Panc1 (cell line): ENCODE measurements at regions not wholly inside any gene's neighbourhood (a gene's known extent, or its start where the extent isn't known, plus 50 kb on each side); places are given as distances from the start of the nearest gene placed in this dataset.

Experiments
- ATAC-seq: fragments of 200-7000 bp; cut with Tn5 transposase; 2 replicates; pipeline ENCODE4 v1.9.1; 2020; ENCODE audit warnings: mild to moderate bottlenecking, moderate library complexity
- BruUV-seq: library from RNA; stranded (reverse); fragments of 400-500 nt; replicated peaks from 2 replicates; lab custom pipeline; 2021; lab: Mats Ljungman, UMichigan
- CTCF ChIA-PET: fragments of 300-600 bp; sonication (Branson Sonifier 250); formaldehyde crosslinking; loops from one replicate; lab custom pipeline; 2022; ENCODE audit warnings: antibody characterized with exemption; lab: Charles Lee
- POLR2A ChIA-PET: fragments of 300-600 bp; sonication (Branson Sonifier 250); formaldehyde crosslinking; loops from one replicate; lab custom pipeline; 2022; ENCODE audit warnings: antibody characterized with exemption; lab: Charles Lee
- DNase-seq: peaks from one replicate; pipeline ENCODE4 v3.0.0-alpha.2; 2010; ENCODE audit warnings: low read depth, low spot score
- H3K27ac ChIP-seq: 2 replicates; pipeline ENCODE4 v1.5.1; 2011; ENCODE audit warnings: mild to moderate bottlenecking, low read length, inconsistent platforms
- H3K27me3 ChIP-seq: fragments of 200-500 bp; sonication (Bioruptor generic); 2 replicates; pipeline ENCODE4 v1.6.0; 2014; ENCODE audit warnings: low read length, inconsistent platforms; ENCODE audit not compliant: control insufficient read depth, insufficient read depth
- H3K36me3 ChIP-seq: fragments of 200-500 bp; sonication (Bioruptor generic); 2 replicates; pipeline ENCODE4 v1.5.1; 2014; ENCODE audit warnings: inconsistent platforms, mild to moderate bottlenecking, low read length, moderate library complexity; ENCODE audit not compliant: control insufficient read depth, insufficient read depth
- H3K4me1 ChIP-seq: 2 replicates; pipeline ENCODE4 v1.5.1; 2011; ENCODE audit warnings: inconsistent platforms, mild to moderate bottlenecking, low read length, moderate library complexity; ENCODE audit not compliant: control insufficient read depth, insufficient read depth
- H3K4me3 ChIP-seq, 2 experiments: 2 replicates each; pipeline ENCODE4 v1.5.1; 2011 to 2012; ENCODE audit warnings: low read depth in 2 of 2, low read length in 2 of 2, mild to moderate bottlenecking in 2 of 2, inconsistent platforms in 1 of 2, moderate library complexity in 1 of 2
- H3K9me3 ChIP-seq: fragments of 200-500 bp; sonication (Bioruptor generic); 2 replicates; pipeline ENCODE4 v1.5.1; 2014; ENCODE audit warnings: low read depth, mild to moderate bottlenecking, inconsistent platforms, low read length, moderate library complexity; ENCODE audit not compliant: control insufficient read depth, insufficient read depth
- POLR2AphosphoS5 ChIP-seq: IDR thresholded peaks from 2 replicates; pipeline ENCODE4 v1.6.1; 2012; ENCODE audit warnings: mild to moderate bottlenecking, low read depth, low read length, moderate library complexity
- TCF7L2 ChIP-seq: IDR thresholded peaks from 2 replicates; pipeline ENCODE4 v1.6.1; 2011; ENCODE audit warnings: mild to moderate bottlenecking, low read depth, low read length, inconsistent platforms
- in situ Hi-C: cut with HindIII; loops from 2 replicates; pipeline ENCODE4 v1.10.0; 2016; ENCODE audit warnings: low sequenced_read_pairs, low pct_unique_long_range_greater_than_20kb
- intact Hi-C: fragments of 100-400 bp; cut with micrococcal nuclease; formaldehyde crosslinking; loops from one replicate; pipeline ENCODE4 v1.10.0; 2022; ENCODE audit not compliant: unreplicated experiment
- TF ChIP-seq, protein P1 (sequence below), 2 experiments: IDR thresholded peaks; 2 replicates each; pipeline ENCODE4 v1.6.1; 2011 to 2012; ENCODE audit warnings: low read depth in 2 of 2, control low read depth in 1 of 2, low read length in 1 of 2, mild to moderate bottlenecking in 1 of 2, moderate library complexity in 1 of 2; ENCODE audit not compliant: insufficient read depth in 1 of 2

GRCh38 chr18:4878480-4878879, 318.6 kb downstream of the AKAIN1 start:
- in situ Hi-C loops, result no loop called here
- CTCF ChIA-PET, result no interaction called here
- intact Hi-C loops, result no loop called here

DNA sequence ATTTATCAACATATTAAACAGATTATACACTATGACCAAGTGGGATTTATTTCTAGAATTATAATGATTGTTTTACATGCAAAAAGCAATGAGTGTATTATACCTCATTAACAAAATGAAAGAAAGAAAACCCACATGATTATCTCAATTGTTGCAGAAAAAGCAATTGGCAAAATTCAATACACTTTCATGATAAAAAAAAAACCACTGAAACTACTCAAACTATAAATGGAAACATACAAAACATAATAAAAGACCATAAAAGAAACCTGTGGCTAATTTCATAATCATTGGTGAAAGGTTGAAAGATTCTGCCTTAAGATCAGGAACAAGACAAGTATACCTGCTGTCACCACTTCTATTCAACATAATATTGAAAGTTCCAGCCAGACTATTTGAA, 325.9 kb downstream of the AKAIN1 start:
- CTCF ChIA-PET, result no interaction called here

More at GRCh38 chr18:4878480-4878879, 318.6 kb downstream of the AKAIN1 start:
- H3K4me1 ChIP-seq, result no peaks in the 10 kb centered on the region
- no peaks in the 10 kb centered on the region for H3K36me3 ChIP-seq
- no peak overlapping the region for H3K4me3 ChIP-seq
- TF ChIP-seq POLR2AphosphoS5 (no peak), TCF7L2 (no peak)
- TF ChIP-seq, protein P1, sequence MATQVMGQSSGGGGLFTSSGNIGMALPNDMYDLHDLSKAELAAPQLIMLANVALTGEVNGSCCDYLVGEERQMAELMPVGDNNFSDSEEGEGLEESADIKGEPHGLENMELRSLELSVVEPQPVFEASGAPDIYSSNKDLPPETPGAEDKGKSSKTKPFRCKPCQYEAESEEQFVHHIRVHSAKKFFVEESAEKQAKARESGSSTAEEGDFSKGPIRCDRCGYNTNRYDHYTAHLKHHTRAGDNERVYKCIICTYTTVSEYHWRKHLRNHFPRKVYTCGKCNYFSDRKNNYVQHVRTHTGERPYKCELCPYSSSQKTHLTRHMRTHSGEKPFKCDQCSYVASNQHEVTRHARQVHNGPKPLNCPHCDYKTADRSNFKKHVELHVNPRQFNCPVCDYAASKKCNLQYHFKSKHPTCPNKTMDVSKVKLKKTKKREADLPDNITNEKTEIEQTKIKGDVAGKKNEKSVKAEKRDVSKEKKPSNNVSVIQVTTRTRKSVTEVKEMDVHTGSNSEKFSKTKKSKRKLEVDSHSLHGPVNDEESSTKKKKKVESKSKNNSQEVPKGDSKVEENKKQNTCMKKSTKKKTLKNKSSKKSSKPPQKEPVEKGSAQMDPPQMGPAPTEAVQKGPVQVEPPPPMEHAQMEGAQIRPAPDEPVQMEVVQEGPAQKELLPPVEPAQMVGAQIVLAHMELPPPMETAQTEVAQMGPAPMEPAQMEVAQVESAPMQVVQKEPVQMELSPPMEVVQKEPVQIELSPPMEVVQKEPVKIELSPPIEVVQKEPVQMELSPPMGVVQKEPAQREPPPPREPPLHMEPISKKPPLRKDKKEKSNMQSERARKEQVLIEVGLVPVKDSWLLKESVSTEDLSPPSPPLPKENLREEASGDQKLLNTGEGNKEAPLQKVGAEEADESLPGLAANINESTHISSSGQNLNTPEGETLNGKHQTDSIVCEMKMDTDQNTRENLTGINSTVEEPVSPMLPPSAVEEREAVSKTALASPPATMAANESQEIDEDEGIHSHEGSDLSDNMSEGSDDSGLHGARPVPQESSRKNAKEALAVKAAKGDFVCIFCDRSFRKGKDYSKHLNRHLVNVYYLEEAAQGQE (IDR thresholded peaks at IDR 0.05; ENCODE audit: insufficient read depth in 1 of 2, low read depth in 2 of 2, low read length in 1 of 2), result no peak
- no TSS peak for BruUV-seq
- no peaks in the 10 kb centered on the region for H3K9me3 ChIP-seq
- no peak for DNase-seq
- POLR2A ChIA-PET, result no interaction called here
- ATAC-seq, result no peak
- no peaks in the 10 kb centered on the region for H3K27me3 ChIP-seq
- H3K27ac ChIP-seq, result no peak overlapping the region

More for the DNA sequence above, 325.9 kb downstream of the AKAIN1 start:
- in situ Hi-C loops (no loop called here), intact Hi-C loops (no loop called here)
- DNase-seq (no peak), ATAC-seq (no peak)
- POLR2A ChIA-PET, result no interaction called here
- no peaks in the 10 kb centered on the region for H3K4me1 ChIP-seq
- no peaks in the 10 kb centered on the region for H3K27me3 ChIP-seq
- TF ChIP-seq, protein P1 (IDR thresholded peaks at IDR 0.05; ENCODE audit: insufficient read depth in 1 of 2, low read depth in 2 of 2, low read length in 1 of 2), result no peak
- H3K9me3 ChIP-seq, result no peaks in the 10 kb centered on the region; the same call in none of the 2 replicates
- no peak overlapping the region for H3K4me3 ChIP-seq
- H3K36me3 ChIP-seq, result no peaks in the 10 kb centered on the region
- no peak overlapping the region for H3K27ac ChIP-seq
- no TSS peak for BruUV-seq
